Stomach (tissue), 8 donors: ENCODE measurements at regions not wholly inside any gene's neighbourhood (a gene's known extent, or its start where the extent isn't known, plus 50 kb on each side); places are given as distances from the start of the nearest gene placed in this dataset.

Experiments
- DNase-seq, 2 donors: peaks; one replicate each; pipeline versions ENCODE4 v3.0.0 to v3.0.0-alpha.2; 2013 to 2019
- H3K27ac ChIP-seq, 5 donors: fragments of 200-600 bp in 4 of 5; sonication (generic) in 4 of 5; one replicate each; pipeline ENCODE4 v1.5.1; 2013 to 2019; ENCODE audit warnings: mild to moderate bottlenecking in 1 of 5, moderate library complexity in 1 of 5
- H3K27me3 ChIP-seq, 3 donors: fragments of 200-600 bp; sonication (generic); one replicate each; pipeline ENCODE4 v1.5.1; 2017 to 2019; ENCODE audit warnings: mixed run types in 1 of 3
- H3K36me3 ChIP-seq, 4 donors: fragments of 200-600 bp; sonication (generic); 1 replicate in 3 of 4; 2 replicates in 1 of 4; pipeline ENCODE4 v1.5.1; 2016 to 2019
- H3K4me1 ChIP-seq, 4 donors: fragments of 200-600 bp; sonication (generic); one replicate each; pipeline ENCODE4 v1.5.1; 2016 to 2019
- H3K4me3 ChIP-seq, 4 donors: fragments of 200-600 bp; sonication (generic) in 3 of 4; one replicate each; pipeline ENCODE4 v1.5.1; 2016 to 2019; ENCODE audit warnings: mild to moderate bottlenecking in 1 of 4
- H3K9me3 ChIP-seq, 4 donors: fragments of 200-600 bp; sonication (generic); one replicate each; pipeline ENCODE4 v1.5.1; 2016 to 2019
- CTCF ChIP-seq, 7 experiments: fragments of 450-650 bp in 4 of 7; fragments of 200-600 bp in 3 of 7; sonication (generic) in 3 of 7; IDR thresholded peaks; one replicate each; pipeline ENCODE4 v1.5.1; 2016 to 2019; ENCODE audit warnings: antibody characterized with exemption in 7 of 7, control low read depth in 2 of 7, mild to moderate bottlenecking in 1 of 7
- EP300 ChIP-seq: sonication (generic); formaldehyde crosslinking; IDR thresholded peaks from one replicate; pipeline ENCODE4 v1.6.1; 2017; ENCODE audit warnings: antibody characterized with exemption
- POLR2A ChIP-seq, 4 donors: fragments of 450-650 bp; IDR thresholded peaks; one replicate each; pipeline ENCODE4 v1.6.1; 2016; ENCODE audit warnings: antibody characterized with exemption in 4 of 4, control low read depth in 2 of 4, mild to moderate bottlenecking in 1 of 4, moderate library complexity in 1 of 4
- POLR2AphosphoS5 ChIP-seq, 3 donors: sonication (generic); formaldehyde crosslinking; IDR thresholded peaks; one replicate each; pipeline ENCODE4 v1.6.1; 2016; ENCODE audit warnings: antibody characterized with exemption in 3 of 3
- WGBS, 5 donors: extraction: QIAGEN DNeasy Blood & Tissue Kit in 3 of 5; methylation state at CpG; one replicate each; pipeline versions ENCODE4 v1.1.5 to v1.1.7; 2013 to 2018; 5-methylcytosine and 5-hydroxymethylcytosine counted together
- intact Hi-C: fragments of 100-400 bp; cut with DNase I; formaldehyde crosslinking; loops from one replicate; pipeline ENCODE4 v1.15.1; 2023; ENCODE audit warnings: low total_unique reads
- donor health status: healthy with polysubstance abuse.
- donor health status: Bipolar disorder and iron deficiency.
- donor health status: healthy.

- Histone ChIP-seq H3K4me1 (no peaks in the 10 kb centered on the region), H3K4me3 (no peak overlapping the region), H3K9me3 (no peaks in the 10 kb centered on the region), H3K27ac (no peak overlapping the region), H3K27me3 (no peaks in the 10 kb centered on the region), H3K36me3 (no peaks in the 10 kb centered on the region)
- intact Hi-C loops, result no loop called here
- TF ChIP-seq POLR2A (IDR thresholded peaks at IDR 0.05), result no peak
- no peak for TF ChIP-seq EP300
- no peak for TF ChIP-seq POLR2AphosphoS5 (IDR thresholded peaks at IDR 0.05)
- TF ChIP-seq CTCF (IDR thresholded peaks at IDR 0.05), result no peak
- DNase-seq, result no peak
Measured at GRCh38 chr18:47438001-47438400, 186.5 kb upstream of the SKOR2 start.

- H3K4me3 ChIP-seq, result no peak overlapping the region
- H3K36me3 ChIP-seq, result no peaks in the 10 kb centered on the region
- H3K27me3 ChIP-seq, result no peaks in the 10 kb centered on the region
- intact Hi-C loops, result no loop called here
- TF ChIP-seq CTCF (IDR thresholded peaks at IDR 0.05) (no peak), POLR2AphosphoS5 (IDR thresholded peaks at IDR 0.05) (no peak), POLR2A (IDR thresholded peaks at IDR 0.05) (no peak), EP300 (no peak)
- no peaks in the 10 kb centered on the region for H3K9me3 ChIP-seq
- no peaks in the 10 kb centered on the region for H3K4me1 ChIP-seq
- 38 to 53% (median 44%) methylated on average over 1 of the region's 1 CpG for WGBS, 5 donors
- no peak for DNase-seq
- H3K27ac ChIP-seq, result no peak overlapping the region
Measured at GRCh38 chr18:47436871-47437270, 185.4 kb upstream of the SKOR2 start.

GRCh38 chr18:47434214-47434746 is 182.8 kb upstream of the SKOR2 start:
- intact Hi-C loops, result no loop called here
- Histone ChIP-seq H3K27ac (no peak overlapping the region), H3K4me3 (no peak overlapping the region), H3K9me3 (no peaks in the 10 kb centered on the region), H3K4me1 (no peaks in the 10 kb centered on the region), H3K36me3 (no peaks in the 10 kb centered on the region), H3K27me3 (no peaks in the 10 kb centered on the region)
- 87 to 98% (median 92%) methylated on average over 1 of the region's 1 CpG for WGBS, 5 donors
- TF ChIP-seq CTCF (IDR thresholded peaks at IDR 0.05), result no peak
- TF ChIP-seq POLR2AphosphoS5 (IDR thresholded peaks at IDR 0.05), result no peak
- no peak for TF ChIP-seq POLR2A (IDR thresholded peaks at IDR 0.05)
- no peak for TF ChIP-seq EP300
- no peak for DNase-seq

GRCh38 chr18:47427923-47428637 is 176.6 kb upstream of the SKOR2 start:
- Histone ChIP-seq H3K4me3 (no peak overlapping the region), H3K27me3 (no peaks in the 10 kb centered on the region), H3K27ac (no peak overlapping the region), H3K36me3 (no peaks in the 10 kb centered on the region), H3K9me3 (no peaks in the 10 kb centered on the region), H3K4me1 (no peaks in the 10 kb centered on the region)
- no peak for TF ChIP-seq EP300
- no peak for TF ChIP-seq POLR2A (IDR thresholded peaks at IDR 0.05)
- TF ChIP-seq POLR2AphosphoS5 (IDR thresholded peaks at IDR 0.05), result no peak
- TF ChIP-seq CTCF (IDR thresholded peaks at IDR 0.05), result no peak
- peak in 1 of 2 donors; percentile 40 for DNase-seq
- WGBS, 5 donors, result 54 to 73% (median 68%) methylated on average over 10 of the region's 10 CpGs
- intact Hi-C loops, result no loop called here
